HEK293 (cell line): ENCODE measurements at regions not wholly inside any gene's neighbourhood (a gene's known extent, or its start where the extent isn't known, plus 50 kb on each side); places are given as distances from the start of the nearest gene placed in this dataset.
A peak's percentile ranks its signal among the peaks of the same experiment; 100 is the strongest.

Experiments
- CTCF ChIA-PET: fragments of 350-600 bp; formaldehyde crosslinking; extraction: SDS; loops from one replicate; lab custom pipeline; 2021; ENCODE audit warnings: antibody characterized with exemption; lab: Yijun Ruan, JAX
- POLR2A ChIA-PET: fragments of 300-600 bp; formaldehyde crosslinking; extraction: SDS; loops from one replicate; lab custom pipeline; 2020; ENCODE audit warnings: antibody characterized with exemption, inconsistent platforms; lab: Yijun Ruan, JAX
- H3K27ac ChIP-seq: fragments of 200-500 bp; sonication (Bioruptor generic); 2 replicates; pipeline ENCODE4 v1.5.1; 2014; ENCODE audit warnings: low read depth, low read length, control low read depth, inconsistent platforms; ENCODE audit errors: extremely low read depth
- H3K36me3 ChIP-seq, 2 experiments: fragments of 200-500 bp in 1 of 2; sonication (Bioruptor generic) in 1 of 2; 1 replicate in 1 of 2; 2 replicates in 1 of 2; pipeline ENCODE4 v1.5.1; 2014 to 2017; ENCODE audit warnings: inconsistent platforms in 2 of 2, low read length in 2 of 2; ENCODE audit not compliant: control insufficient read depth in 2 of 2, insufficient read depth in 1 of 2
- H3K4me1 ChIP-seq: fragments of 200-500 bp; sonication (Bioruptor generic); 2 replicates; pipeline ENCODE4 v1.5.1; 2014; ENCODE audit warnings: mild to moderate bottlenecking, low read length, inconsistent platforms; ENCODE audit not compliant: control insufficient read depth, insufficient read depth
- H3K4me3 ChIP-seq: 2 replicates; pipeline ENCODE4 v1.5.1; 2011; ENCODE audit warnings: low read depth, mild to moderate bottlenecking, control low read depth, low read length, moderate library complexity
- H3K9me3 ChIP-seq: fragments of 200-500 bp; sonication (Bioruptor generic); 2 replicates; pipeline ENCODE4 v1.5.1; 2014; ENCODE audit warnings: low read depth, low read length, inconsistent platforms; ENCODE audit not compliant: control insufficient read depth, insufficient read depth
- GLIS1 ChIP-seq: fragments of 450-650 bp; formaldehyde crosslinking; IDR thresholded peaks from 2 replicates; pipeline ENCODE4 v1.5.1; 2016; ENCODE audit warnings: missing biosample characterization, missing genetic modification characterization
- HOXA7 ChIP-seq: sonication (generic); formaldehyde crosslinking; IDR thresholded peaks from 2 replicates; pipeline ENCODE4 v1.8.1; 2022; ENCODE audit warnings: missing genetic modification reagents, borderline replicate concordance
- SP2 ChIP-seq: fragments of 450-650 bp; formaldehyde crosslinking; IDR thresholded peaks from 2 replicates; pipeline ENCODE4 v1.5.1; 2016; ENCODE audit warnings: missing biosample characterization, missing genetic modification characterization
- TCF7L2 ChIP-seq: IDR thresholded peaks from 2 replicates; pipeline ENCODE4 v1.6.1; 2011; ENCODE audit warnings: low read depth, mild to moderate bottlenecking, inconsistent platforms, low read length, moderate library complexity, borderline replicate concordance
- ZEB2 ChIP-seq: fragments of 450-650 bp; formaldehyde crosslinking; IDR thresholded peaks from 2 replicates; pipeline ENCODE4 v1.5.1; 2016; ENCODE audit warnings: missing biosample characterization, missing genetic modification characterization
- ZNF157 ChIP-seq: fragments of 450-650 bp; formaldehyde crosslinking; IDR thresholded peaks from 2 replicates; pipeline ENCODE4 v1.5.1; 2016; ENCODE audit warnings: missing biosample characterization, missing genetic modification characterization
- ZNF169 ChIP-seq: fragments of 450-650 bp; formaldehyde crosslinking; IDR thresholded peaks from 2 replicates; pipeline ENCODE4 v1.5.1; 2016; ENCODE audit warnings: missing biosample characterization, missing genetic modification characterization
- ZNF223 ChIP-seq: fragments of 450-650 bp; formaldehyde crosslinking; IDR thresholded peaks from 2 replicates; pipeline ENCODE4 v1.5.1; 2016; ENCODE audit warnings: missing biosample characterization, missing genetic modification characterization
- ZNF266 ChIP-seq: fragments of 450-650 bp; formaldehyde crosslinking; IDR thresholded peaks from 2 replicates; pipeline ENCODE4 v1.5.1; 2016; ENCODE audit warnings: missing biosample characterization, missing genetic modification characterization, low read depth
- ZNF292 ChIP-seq: fragments of 450-650 bp; formaldehyde crosslinking; IDR thresholded peaks from 2 replicates; pipeline ENCODE4 v1.5.1; 2016; ENCODE audit warnings: low read depth, missing biosample characterization, missing genetic modification characterization, borderline replicate concordance
- ZNF391 ChIP-seq: fragments of 450-650 bp; formaldehyde crosslinking; IDR thresholded peaks from 2 replicates; pipeline ENCODE4 v1.5.1; 2016; ENCODE audit warnings: low read depth, missing biosample characterization, missing genetic modification characterization, borderline replicate concordance
- ZNF394 ChIP-seq: fragments of 450-650 bp; formaldehyde crosslinking; IDR thresholded peaks from 2 replicates; pipeline ENCODE4 v1.5.1; 2016; ENCODE audit warnings: missing biosample characterization, missing genetic modification characterization, mild to moderate bottlenecking, moderate library complexity, borderline replicate concordance
- ZNF404 ChIP-seq: fragments of 450-650 bp; formaldehyde crosslinking; IDR thresholded peaks from 2 replicates; pipeline ENCODE4 v1.5.1; 2017; ENCODE audit warnings: missing biosample characterization, missing genetic modification characterization
- ZNF423 ChIP-seq: fragments of 450-650 bp; formaldehyde crosslinking; IDR thresholded peaks from 2 replicates; pipeline ENCODE4 v1.5.1; 2016; ENCODE audit warnings: missing biosample characterization, missing genetic modification characterization
- ZNF585B ChIP-seq: fragments of 450-650 bp; formaldehyde crosslinking; IDR thresholded peaks from 2 replicates; pipeline ENCODE4 v1.5.1; 2016; ENCODE audit warnings: missing biosample characterization, missing genetic modification characterization
- ZNF621 ChIP-seq: fragments of 450-650 bp; formaldehyde crosslinking; IDR thresholded peaks from 2 replicates; pipeline ENCODE4 v1.5.1; 2017; ENCODE audit warnings: missing biosample characterization, missing genetic modification characterization
- ZNF658 ChIP-seq: fragments of 450-650 bp; formaldehyde crosslinking; IDR thresholded peaks from 2 replicates; pipeline ENCODE4; 2016; ENCODE audit warnings: missing biosample characterization, missing genetic modification characterization
- ZNF660 ChIP-seq: fragments of 450-650 bp; IDR thresholded peaks from 2 replicates; pipeline ENCODE4 v1.5.1; 2018; ENCODE audit warnings: missing biosample characterization, mild to moderate bottlenecking, missing genetic modification characterization
- ZSCAN23 ChIP-seq: fragments of 450-650 bp; formaldehyde crosslinking; IDR thresholded peaks from 2 replicates; pipeline ENCODE4 v1.5.1; 2016; ENCODE audit warnings: missing biosample characterization, missing genetic modification characterization
- TF ChIP-seq, protein P1 (sequence below): fragments of 450-650 bp; formaldehyde crosslinking; IDR thresholded peaks from 2 replicates; pipeline ENCODE4 v1.5.1; 2016; ENCODE audit warnings: missing biosample characterization, missing genetic modification characterization
- TF ChIP-seq, protein P2 (sequence below): fragments of 450-650 bp; formaldehyde crosslinking; IDR thresholded peaks from 2 replicates; pipeline ENCODE4 v1.5.1; 2017; ENCODE audit warnings: missing biosample characterization, missing genetic modification characterization
- TF ChIP-seq, protein P3 (sequence below): fragments of 450-650 bp; formaldehyde crosslinking; IDR thresholded peaks from 2 replicates; pipeline ENCODE4 v1.5.1; 2016; ENCODE audit warnings: missing biosample characterization, missing genetic modification characterization
- TF ChIP-seq, protein P4 (sequence below): fragments of 450-650 bp; formaldehyde crosslinking; IDR thresholded peaks from 2 replicates; pipeline ENCODE4 v1.5.1; 2017; ENCODE audit warnings: missing biosample characterization, missing genetic modification characterization

DNA sequence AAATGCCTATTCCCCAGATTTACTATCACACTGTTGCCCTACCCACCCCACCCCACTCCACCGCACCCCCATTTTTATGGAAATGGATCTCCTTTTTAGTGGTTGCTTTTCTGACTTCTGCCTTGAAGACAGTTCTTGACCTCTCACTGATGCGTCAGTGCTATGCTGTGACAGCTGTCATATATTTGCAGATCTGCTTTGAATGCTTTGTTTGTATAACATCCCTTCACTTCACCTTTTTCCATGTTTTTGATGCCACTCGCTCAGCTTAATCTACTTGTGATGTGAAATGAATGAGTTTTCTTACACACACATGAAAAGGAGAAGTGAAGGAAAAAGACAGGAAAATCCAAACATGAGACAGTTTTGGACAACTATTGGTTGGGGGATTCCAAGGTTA, 731.0 kb downstream of the SLITRK6 start:
- Histone ChIP-seq H3K36me3 (no peaks in the 10 kb centered on the region), H3K4me3 (no peak overlapping the region), H3K27ac (no peak overlapping the region), H3K4me1 (no peaks in the 10 kb centered on the region), H3K9me3 (no peaks in the 10 kb centered on the region)
- ChIA-PET CTCF (interaction anchor here (0.8 kb wide), 1 partner anchor 35 kb away, joined by 3 read pairs; no protein-coding TSS in a partner anchor), POLR2A (interaction anchor here (0.5 kb wide), 1 partner anchor 777 kb away, joined by 3 read pairs; no protein-coding TSS in a partner anchor)
- no peak for TF ChIP-seq SP2 (tag by site-specific recombination)
- TF ChIP-seq ZNF266 (tag by site-specific recombination): no peak
- no peak for TF ChIP-seq ZNF391 (tag by site-specific recombination)

DNA sequence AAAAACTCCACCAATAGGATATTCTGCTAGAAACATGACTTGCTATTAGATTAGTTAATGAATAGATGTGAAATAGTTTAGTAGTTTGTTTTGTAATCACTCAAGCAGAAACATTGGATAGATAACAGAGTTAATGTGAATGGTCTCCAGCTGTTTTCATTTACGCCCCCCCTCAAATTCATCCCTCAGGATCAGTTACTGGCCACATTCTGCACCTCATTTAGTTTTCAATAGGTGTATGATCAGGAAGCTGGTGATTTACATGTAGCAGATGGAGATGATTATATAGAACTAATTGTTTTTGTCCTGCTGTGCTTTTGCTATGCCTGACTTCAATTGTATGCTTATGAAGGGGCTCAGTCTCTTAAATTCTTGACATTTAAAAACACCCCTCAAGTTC, 759.0 kb downstream of the SLITRK6 start:
- no peaks in the 10 kb centered on the region for H3K36me3 ChIP-seq
- TF ChIP-seq ZNF394 (tag by site-specific recombination) (no peak), ZNF292 (no peak), TCF7L2 (peak; percentile 74), HOXA7 (no peak)
- no peak overlapping the region for H3K4me3 ChIP-seq
- no peaks in the 10 kb centered on the region for H3K9me3 ChIP-seq
- ChIA-PET CTCF (no interaction called here), POLR2A (no interaction called here)
- no peaks in the 10 kb centered on the region for H3K4me1 ChIP-seq
- no peak overlapping the region for H3K27ac ChIP-seq

DNA sequence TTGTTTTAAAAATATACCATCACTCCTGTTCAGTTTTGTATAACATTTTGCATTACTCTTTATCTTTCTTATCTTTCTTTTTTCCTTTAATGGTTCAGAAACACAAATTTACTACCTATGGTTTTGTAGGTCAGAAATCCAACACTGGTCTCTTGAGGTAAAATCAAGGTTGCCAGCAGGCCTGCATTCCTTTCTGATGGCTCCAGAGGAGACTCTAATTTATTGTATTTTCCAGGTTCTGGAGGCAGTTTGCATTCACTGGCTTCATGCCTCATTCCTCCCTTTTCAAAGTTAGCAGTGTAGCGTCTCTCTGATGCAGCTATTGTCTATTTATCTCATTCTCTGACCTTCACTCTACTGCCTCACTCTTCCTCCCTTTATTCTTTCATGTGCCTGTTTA, 767.4 kb downstream of the SLITRK6 start:
- POLR2A ChIA-PET: no interaction called here
- Histone ChIP-seq H3K9me3 (no peaks in the 10 kb centered on the region), H3K36me3 (no peaks in the 10 kb centered on the region), H3K27ac (no peak overlapping the region), H3K4me3 (no peak overlapping the region), H3K4me1 (no peaks in the 10 kb centered on the region)
- CTCF ChIA-PET: no interaction called here
- TF ChIP-seq ZNF660 (tag by site-specific recombination): no peak
- TF ChIP-seq ZSCAN23 (tag by site-specific recombination): no peak
- TF ChIP-seq TCF7L2: no peak
- no peak for TF ChIP-seq ZEB2 (tag by site-specific recombination)
- TF ChIP-seq, protein P1, sequence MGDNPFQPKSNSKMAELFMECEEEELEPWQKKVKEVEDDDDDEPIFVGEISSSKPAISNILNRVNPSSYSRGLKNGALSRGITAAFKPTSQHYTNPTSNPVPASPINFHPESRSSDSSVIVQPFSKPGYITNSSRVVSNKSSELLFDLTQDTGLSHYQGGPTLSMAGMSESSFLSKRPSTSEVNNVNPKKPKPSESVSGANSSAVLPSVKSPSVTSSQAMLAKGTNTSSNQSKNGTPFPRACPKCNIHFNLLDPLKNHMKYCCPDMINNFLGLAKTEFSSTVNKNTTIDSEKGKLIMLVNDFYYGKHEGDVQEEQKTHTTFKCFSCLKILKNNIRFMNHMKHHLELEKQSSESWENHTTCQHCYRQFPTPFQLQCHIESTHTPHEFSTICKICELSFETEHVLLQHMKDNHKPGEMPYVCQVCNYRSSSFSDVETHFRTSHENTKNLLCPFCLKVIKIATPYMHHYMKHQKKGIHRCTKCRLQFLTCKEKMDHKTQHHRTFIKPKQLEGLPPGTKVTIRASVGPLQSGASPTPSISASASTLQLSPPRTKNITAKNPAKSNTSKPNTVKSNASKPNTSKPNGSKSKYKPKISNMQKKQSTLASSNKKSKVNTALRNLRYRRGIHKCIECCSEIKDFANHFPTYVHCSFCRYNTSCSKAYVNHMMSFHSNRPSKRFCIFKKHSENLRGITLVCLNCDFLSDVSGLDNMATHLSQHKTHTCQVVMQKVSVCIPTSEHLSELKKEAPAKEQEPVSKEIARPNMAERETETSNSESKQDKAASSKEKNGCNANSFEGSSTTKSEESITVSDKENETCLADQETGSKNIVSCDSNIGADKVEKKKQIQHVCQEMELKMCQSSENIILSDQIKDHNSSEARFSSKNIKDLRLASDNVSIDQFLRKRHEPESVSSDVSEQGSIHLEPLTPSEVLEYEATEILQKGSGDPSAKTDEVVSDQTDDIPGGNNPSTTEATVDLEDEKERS: no peak
- TF ChIP-seq, protein P2, sequence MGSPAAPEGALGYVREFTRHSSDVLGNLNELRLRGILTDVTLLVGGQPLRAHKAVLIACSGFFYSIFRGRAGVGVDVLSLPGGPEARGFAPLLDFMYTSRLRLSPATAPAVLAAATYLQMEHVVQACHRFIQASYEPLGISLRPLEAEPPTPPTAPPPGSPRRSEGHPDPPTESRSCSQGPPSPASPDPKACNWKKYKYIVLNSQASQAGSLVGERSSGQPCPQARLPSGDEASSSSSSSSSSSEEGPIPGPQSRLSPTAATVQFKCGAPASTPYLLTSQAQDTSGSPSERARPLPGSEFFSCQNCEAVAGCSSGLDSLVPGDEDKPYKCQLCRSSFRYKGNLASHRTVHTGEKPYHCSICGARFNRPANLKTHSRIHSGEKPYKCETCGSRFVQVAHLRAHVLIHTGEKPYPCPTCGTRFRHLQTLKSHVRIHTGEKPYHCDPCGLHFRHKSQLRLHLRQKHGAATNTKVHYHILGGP (tag by site-specific recombination): no peak
- TF ChIP-seq, protein P3, sequence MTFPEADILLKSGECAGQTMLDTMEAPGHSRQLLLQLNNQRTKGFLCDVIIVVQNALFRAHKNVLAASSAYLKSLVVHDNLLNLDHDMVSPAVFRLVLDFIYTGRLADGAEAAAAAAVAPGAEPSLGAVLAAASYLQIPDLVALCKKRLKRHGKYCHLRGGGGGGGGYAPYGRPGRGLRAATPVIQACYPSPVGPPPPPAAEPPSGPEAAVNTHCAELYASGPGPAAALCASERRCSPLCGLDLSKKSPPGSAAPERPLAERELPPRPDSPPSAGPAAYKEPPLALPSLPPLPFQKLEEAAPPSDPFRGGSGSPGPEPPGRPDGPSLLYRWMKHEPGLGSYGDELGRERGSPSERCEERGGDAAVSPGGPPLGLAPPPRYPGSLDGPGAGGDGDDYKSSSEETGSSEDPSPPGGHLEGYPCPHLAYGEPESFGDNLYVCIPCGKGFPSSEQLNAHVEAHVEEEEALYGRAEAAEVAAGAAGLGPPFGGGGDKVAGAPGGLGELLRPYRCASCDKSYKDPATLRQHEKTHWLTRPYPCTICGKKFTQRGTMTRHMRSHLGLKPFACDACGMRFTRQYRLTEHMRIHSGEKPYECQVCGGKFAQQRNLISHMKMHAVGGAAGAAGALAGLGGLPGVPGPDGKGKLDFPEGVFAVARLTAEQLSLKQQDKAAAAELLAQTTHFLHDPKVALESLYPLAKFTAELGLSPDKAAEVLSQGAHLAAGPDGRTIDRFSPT: no peak
- no peak for TF ChIP-seq ZNF223 (tag by site-specific recombination)
- no peak for TF ChIP-seq ZNF621 (tag by site-specific recombination)
- no peak for TF ChIP-seq ZNF585B (tag by site-specific recombination)
- TF ChIP-seq ZNF404 (tag by site-specific recombination): no peak
- TF ChIP-seq ZNF423 (tag by site-specific recombination): no peak
- TF ChIP-seq, protein P4, sequence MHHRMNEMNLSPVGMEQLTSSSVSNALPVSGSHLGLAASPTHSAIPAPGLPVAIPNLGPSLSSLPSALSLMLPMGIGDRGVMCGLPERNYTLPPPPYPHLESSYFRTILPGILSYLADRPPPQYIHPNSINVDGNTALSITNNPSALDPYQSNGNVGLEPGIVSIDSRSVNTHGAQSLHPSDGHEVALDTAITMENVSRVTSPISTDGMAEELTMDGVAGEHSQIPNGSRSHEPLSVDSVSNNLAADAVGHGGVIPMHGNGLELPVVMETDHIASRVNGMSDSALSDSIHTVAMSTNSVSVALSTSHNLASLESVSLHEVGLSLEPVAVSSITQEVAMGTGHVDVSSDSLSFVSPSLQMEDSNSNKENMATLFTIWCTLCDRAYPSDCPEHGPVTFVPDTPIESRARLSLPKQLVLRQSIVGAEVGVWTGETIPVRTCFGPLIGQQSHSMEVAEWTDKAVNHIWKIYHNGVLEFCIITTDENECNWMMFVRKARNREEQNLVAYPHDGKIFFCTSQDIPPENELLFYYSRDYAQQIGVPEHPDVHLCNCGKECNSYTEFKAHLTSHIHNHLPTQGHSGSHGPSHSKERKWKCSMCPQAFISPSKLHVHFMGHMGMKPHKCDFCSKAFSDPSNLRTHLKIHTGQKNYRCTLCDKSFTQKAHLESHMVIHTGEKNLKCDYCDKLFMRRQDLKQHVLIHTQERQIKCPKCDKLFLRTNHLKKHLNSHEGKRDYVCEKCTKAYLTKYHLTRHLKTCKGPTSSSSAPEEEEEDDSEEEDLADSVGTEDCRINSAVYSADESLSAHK (tag by site-specific recombination): no peak
- TF ChIP-seq ZNF157 (tag by site-specific recombination): no peak
- TF ChIP-seq ZNF169 (tag by site-specific recombination): no peak
- no peak for TF ChIP-seq ZNF658 (tag by site-specific recombination)
- no peak for TF ChIP-seq GLIS1 (tag by site-specific recombination)
